GM19452 (cell line): ENCODE measurements at regions not wholly inside any gene's neighbourhood (a gene's known extent, or its start where the extent isn't known, plus 50 kb on each side); places are given as distances from the start of the nearest gene placed in this dataset.

Experiments used
- ATAC-seq: cut with Tn5 transposase; IDR thresholded peaks from one replicate; pipeline ENCODE4 v1.9.1; 2021; ENCODE audit not compliant: unreplicated experiment

DNA sequence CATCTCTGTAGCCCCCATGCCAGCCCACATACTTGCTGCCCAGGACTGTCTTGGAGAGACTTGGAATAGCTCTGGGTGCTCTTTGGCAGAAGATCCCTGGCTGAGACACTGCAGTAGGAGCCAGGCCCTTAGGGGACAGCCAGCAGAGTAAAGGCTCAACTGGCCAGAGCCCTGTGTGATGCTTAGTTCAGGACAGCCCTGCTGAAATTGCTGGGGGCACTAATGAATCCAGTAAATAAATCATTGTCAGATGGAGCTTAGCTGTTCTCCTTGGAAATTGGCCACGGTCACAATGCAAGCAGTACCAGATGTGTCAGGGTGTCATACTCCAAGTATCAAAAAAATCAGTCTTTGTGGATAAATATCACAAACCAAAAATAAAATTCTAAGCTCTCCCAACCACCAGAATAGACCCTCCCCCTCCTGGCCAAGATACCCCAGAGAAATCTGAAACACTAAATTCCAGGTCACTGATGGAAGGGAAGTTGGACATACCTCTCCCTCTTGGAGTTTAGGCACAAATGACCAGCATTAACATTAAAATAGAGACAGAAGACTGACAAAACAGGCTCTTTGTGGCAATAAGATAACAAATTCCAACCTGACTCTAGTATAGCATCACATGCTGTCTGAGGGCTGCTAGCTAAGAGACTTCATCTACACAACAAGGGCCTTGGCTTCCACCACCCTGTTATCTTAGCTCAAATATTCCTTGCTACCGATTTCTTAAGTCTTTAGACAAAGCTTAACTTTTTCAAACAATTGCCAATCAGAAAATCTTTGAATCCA lies 83.2 kb upstream of the DNAH14 start:
- no peak for ATAC-seq

DNA sequence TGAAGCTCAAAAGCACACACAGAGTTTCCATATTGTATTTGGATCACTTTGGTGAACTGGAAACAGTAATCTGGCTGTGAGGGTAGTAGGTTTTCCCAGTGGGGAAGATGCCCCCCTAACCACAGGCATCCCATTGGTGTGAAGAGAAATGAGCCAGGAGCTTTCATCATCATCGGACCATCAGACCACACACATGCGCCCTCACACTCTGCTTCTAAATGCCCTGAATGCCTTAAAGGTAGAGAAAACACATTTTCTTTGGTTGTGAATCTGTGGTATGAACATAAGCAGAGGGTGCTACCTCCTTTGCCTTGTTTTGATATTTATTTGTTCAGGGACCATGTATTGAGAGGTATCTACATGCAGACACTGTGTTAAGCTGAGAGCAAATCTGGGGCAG lies 79.0 kb upstream of the DNAH14 start:
- ATAC-seq, result no peak

DNA sequence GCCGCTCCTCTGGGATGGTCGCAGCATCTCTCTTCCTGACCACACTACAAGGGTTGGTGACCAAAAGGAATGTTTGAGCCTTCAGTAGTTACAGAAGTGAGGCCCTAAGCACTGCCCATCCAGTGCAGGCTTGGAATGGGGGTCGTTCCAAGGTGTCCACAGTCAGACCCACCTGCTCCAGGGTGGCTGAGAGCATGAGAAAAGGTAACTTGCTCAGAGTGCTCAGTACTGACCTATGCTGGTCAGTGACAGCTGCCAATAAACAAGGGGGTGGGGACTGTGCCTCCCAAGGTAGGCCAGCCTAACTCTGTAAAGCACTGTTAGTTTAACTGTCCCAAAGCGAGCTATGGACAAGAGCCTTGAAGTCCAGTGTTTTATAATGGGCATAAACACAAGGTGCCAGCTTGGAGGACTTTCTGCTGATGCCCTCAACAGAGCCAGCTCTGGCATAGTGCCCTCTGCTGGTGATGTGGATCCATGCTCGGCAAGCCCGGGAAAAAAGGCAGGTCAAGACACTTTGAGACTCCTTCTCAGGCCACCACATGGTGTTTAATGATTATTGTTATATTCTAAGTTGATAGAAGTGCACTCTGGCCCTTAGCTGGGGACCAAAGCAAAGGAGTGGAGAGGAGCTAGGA lies 78.1 kb upstream of the DNAH14 start:
- peak; percentile 69 for ATAC-seq

GRCh38 chr1:224851848-224852261 lies 77.6 kb upstream of the DNAH14 start:
- ATAC-seq, result peak; percentile 33

DNA sequence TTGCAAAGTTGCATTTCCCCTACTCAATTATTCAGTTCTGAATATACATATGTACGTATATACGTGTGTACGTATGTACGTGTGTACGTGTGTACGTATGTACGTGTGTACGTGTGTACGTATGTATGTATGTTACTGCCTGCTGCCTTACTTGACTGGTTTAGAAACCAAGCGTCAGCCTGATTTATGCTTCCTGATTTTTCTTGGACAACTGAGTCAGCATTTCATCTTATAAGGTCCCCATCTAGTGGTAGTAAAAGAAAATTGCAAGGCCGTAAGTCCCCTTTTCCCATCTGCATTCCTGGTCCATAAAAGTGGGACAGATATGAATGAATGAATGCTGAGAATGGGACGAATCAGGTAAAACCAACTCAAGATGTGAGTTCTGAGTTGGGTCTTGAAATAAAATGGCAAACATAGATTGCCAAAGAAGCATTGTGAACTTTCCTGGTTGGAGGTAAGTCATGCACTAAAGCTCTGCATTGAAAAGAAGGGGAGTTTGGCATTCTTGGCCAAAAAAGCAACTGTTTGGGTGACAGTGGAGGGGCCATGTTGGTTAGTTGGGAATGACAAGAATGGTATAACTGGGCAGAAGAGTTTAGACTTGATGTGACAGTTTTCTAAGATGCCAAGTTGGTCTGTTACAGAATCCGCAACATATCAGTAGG lies 76.4 kb upstream of the DNAH14 start:
- ATAC-seq, result no peak

GRCh38 chr1:224856973-224857372 lies 72.5 kb upstream of the DNAH14 start:
- no peak for ATAC-seq

DNA sequence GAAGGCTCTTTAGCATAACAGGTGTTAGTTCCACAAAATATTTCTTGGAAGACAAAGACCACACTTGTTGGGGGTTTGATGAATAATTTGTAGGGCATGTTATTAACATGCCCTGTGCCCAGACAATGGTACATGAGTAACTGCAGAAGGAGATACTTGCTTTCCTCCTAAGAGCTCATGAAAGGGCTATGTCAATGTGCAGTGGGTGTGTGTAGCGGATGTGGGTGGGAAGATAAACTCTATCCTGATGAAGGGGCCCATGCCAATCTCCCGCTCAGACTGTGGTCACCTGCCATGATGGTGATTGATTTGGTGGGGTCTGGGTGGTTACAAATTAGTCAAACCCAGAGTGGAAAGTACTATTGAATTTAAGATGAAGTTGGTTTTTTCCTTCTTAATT lies 69.8 kb upstream of the DNAH14 start:
- ATAC-seq, result no peak

GRCh38 chr1:224860488-224861338 lies 68.8 kb upstream of the DNAH14 start:
- no peak for ATAC-seq

- ATAC-seq, result no peak
These were observed 68.1 kb upstream of the DNAH14 start for GRCh38 chr1:224861339-224861716.

DNA sequence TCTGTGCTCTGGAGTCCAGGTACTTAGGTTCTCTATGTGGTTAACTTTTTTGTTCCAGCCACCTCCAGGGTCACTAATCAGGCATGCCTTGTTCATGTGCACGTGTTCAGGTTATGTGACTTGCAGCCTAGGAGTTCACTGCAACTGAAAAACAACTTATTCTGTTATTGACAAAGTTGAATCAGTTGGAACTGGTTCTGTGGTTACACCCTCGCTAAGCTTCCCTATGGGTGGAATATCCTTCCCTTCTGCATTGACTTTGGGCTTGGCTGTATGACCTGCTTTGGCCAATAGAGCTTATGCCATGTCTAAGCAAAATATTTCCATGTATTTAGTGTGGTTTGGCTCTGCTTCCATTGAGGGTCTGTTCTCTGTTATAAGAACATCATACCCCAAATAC lies 66.0 kb upstream of the DNAH14 start:
- ATAC-seq, result no peak

DNA sequence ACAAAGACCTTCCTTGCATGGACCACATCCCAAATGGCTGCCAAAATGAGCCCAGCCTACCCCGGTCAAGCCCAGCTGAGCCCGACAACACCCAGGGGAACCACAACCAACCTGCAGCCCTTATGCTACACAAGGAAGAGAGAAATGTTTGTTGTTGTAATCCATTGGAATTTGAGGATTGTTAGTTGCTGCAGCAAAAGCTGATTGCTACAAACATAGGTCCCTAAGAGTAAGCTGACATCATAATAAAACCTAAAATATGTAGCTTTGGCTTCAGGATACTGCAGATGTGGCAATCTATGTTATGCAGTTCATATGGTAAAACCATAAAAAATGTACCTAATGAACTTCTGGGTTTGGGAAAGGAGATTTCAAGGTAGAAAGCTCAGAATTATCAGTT lies 65.5 kb upstream of the DNAH14 start:
- no peak for ATAC-seq

DNA sequence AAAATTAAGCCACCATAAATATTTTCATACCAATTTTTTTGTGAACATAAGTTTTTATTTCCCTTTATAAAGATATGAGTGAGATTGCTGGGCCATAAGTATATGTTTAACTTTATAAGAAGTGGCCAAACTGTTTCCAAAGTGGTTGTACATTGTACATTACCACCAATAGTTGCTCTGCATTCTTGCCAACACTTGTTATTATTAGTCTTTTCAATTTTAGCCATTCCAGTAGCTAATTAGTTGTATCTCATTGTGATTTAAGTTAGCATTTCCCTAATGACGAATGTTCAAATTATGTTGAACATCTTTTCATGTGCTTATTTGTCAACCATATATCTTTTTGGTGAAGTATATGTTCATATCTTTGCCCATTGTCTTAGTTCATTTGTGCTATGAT lies 64.0 kb upstream of the DNAH14 start:
- ATAC-seq, result no peak

- ATAC-seq, result no peak
These were observed 62.5 kb upstream of the DNAH14 start for GRCh38 chr1:224866940-224867339.

DNA sequence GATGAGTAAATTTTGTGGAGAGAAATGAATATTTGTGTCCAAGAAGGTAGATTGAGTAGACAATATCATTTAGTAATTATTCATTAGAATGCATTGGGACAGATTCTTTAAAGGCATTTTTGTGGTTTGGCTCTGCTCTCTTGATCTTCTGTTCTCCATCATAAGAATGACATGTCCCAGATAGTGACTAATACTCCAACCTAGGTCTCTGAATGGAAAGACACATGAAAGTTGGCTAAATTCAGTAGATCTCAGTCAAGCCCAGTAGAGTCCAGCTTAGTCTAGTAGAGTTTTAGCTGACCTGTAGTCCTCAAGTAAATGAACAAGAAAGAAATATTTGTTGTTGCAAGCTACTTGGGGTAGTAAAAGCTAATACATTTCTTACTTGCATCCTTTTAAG lies 61.8 kb upstream of the DNAH14 start:
- ATAC-seq, result no peak

GRCh38 chr1:224872832-224873433 lies 56.5 kb upstream of the DNAH14 start:
- ATAC-seq, result no peak

GRCh38 chr1:224873434-224874369 lies 55.8 kb upstream of the DNAH14 start:
- no peak for ATAC-seq

DNA sequence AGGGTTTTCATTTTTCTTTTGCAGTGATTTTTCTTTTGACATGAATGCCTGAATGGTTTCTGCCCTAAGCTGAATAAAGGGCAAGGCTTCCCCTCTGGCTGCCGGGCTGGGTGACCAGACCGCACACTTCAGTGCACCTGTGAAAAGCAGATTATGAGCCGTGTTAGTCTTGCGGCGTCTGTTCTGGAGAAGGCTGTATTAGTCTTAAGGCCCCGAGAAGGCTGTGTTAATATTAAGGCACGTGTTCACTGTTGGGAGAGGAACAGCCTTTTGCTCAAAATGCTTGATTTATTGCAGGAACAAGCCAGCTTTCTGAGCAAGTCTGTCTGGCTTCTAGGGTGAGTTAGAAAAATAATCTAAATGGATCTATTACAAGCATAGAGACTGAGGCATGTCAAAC lies 54.7 kb upstream of the DNAH14 start:
- no peak for ATAC-seq

DNA sequence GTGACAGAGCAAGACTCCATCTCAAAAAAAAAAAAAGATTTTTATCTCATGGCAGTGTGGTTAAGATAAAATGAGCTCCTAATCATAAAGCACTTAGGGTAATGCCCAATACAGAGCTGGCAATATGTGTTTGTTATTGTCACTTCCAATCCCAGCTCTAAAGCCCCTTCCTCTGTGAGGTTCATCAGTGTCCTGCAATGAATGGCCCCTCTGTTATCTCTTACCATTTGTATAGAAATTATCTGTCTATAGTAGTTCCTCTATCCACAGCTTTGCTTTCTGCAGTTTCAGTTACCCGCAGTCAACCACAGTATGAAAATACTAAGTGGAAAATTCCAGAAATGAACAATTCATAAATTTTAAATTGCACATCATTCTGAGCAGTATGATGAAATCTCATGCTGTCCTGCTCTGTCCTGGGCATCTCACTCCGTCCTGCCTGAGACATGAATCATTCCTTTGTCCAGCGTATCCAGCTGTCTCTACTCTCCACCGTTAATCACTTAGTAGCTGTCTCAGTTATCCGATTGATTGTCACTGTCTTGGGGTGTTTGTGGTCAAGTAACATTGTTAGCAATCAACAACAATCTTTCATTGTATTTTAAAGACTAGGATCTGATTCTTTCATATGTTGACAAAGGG lies 50.2 kb upstream of the DNAH14 start:
- ATAC-seq, result no peak
